H1 (cell line): ENCODE measurements at regions not wholly inside any gene's neighbourhood (a gene's known extent, or its start where the extent isn't known, plus 50 kb on each side); places are given as distances from the start of the nearest gene placed in this dataset.

Experiments
- BCL11A ChIP-seq, 2 experiments: IDR thresholded peaks; one replicate each; pipeline ENCODE4 v1.6.1; 2011; ENCODE audit warnings: low read depth in 2 of 2, low read length in 2 of 2, mild to moderate bottlenecking in 2 of 2
- EP300 ChIP-seq, 2 experiments: IDR thresholded peaks; 1 replicate in 1 of 2; 2 replicates in 1 of 2; pipeline ENCODE4 v1.6.1; 2011 to 2012; ENCODE audit warnings: low read depth in 2 of 2, low read length in 2 of 2, mild to moderate bottlenecking in 2 of 2, borderline replicate concordance in 1 of 2, inconsistent platforms in 1 of 2, moderate library complexity in 1 of 2
- EZH2 ChIP-seq: fragments of 200-600 bp; sonication (generic); IDR thresholded peaks from 2 replicates; pipeline ENCODE4 v1.7.1; 2012; ENCODE audit warnings: low read depth, mild to moderate bottlenecking, moderate library complexity, low read length, inconsistent platforms; ENCODE audit not compliant: severe bottlenecking
- GABPA ChIP-seq: IDR thresholded peaks from 2 replicates; pipeline ENCODE4 v1.6.1; 2011; ENCODE audit warnings: mild to moderate bottlenecking, low read length, moderate library complexity, borderline replicate concordance; ENCODE audit not compliant: insufficient read depth
- JUND ChIP-seq: IDR thresholded peaks from 2 replicates; pipeline ENCODE4 v1.6.1; 2011; ENCODE audit warnings: mild to moderate bottlenecking, improper control_type of control experiment, low read length
- POLR2A ChIP-seq, 2 experiments: IDR thresholded peaks; 1 replicate in 1 of 2; 2 replicates in 1 of 2; pipeline ENCODE4 v1.6.1; 2011; ENCODE audit warnings: low read depth in 2 of 2, low read length in 2 of 2, mild to moderate bottlenecking in 2 of 2; ENCODE audit errors: control extremely low read depth in 1 of 2
- SP1 ChIP-seq: IDR thresholded peaks from 2 replicates; pipeline ENCODE4 v1.6.1; 2011; ENCODE audit warnings: low read depth, low read length
- TF ChIP-seq, protein P1 (sequence below), 3 experiments: IDR thresholded peaks; 1 replicate in 2 of 3; 2 replicates in 1 of 3; pipeline versions ENCODE4 v1.5.1 to v1.6.1; 2011; ENCODE audit warnings: low read length in 3 of 3, mild to moderate bottlenecking in 3 of 3, inconsistent platforms in 2 of 3, low read depth in 1 of 3, moderate library complexity in 1 of 3; ENCODE audit not compliant: insufficient read depth in 1 of 3; ENCODE audit errors: control extremely low read depth in 1 of 3
- TF ChIP-seq, protein P2 (sequence below): IDR thresholded peaks from 2 replicates; pipeline ENCODE4 v1.6.1; 2012; ENCODE audit warnings: inconsistent platforms

DNA sequence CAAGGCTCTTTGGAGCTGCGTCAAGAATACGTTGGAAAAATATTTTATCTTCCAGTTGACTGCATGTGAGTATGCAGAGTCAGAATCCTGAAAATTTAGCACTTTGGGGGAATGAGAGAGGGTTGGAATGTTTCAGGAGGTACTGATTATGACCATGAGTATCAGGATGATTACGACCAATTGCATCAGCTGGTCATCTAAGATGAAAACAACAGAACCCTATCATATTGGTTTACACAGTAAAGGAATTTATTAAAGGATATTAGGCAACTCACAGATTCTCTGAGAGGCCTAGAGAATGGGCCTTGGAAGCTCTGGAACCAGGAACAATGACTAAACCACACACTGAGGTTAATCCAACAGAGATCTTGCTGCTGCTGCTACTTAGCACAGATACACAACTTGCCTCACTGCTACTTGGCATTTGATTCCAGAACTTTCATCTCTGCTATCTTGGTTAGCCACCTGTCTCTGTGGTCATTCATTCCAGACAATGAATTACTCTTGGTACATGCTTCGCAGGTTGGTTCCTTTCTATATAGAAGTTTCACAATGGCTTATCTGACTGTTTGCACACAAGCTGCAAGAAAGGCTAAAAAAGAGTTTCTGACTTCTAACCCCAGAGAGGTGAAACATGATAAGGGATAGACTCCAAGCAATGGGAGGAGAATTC, 68.0 kb upstream of the CTTNBP2 start:
- TF ChIP-seq, protein P1, sequence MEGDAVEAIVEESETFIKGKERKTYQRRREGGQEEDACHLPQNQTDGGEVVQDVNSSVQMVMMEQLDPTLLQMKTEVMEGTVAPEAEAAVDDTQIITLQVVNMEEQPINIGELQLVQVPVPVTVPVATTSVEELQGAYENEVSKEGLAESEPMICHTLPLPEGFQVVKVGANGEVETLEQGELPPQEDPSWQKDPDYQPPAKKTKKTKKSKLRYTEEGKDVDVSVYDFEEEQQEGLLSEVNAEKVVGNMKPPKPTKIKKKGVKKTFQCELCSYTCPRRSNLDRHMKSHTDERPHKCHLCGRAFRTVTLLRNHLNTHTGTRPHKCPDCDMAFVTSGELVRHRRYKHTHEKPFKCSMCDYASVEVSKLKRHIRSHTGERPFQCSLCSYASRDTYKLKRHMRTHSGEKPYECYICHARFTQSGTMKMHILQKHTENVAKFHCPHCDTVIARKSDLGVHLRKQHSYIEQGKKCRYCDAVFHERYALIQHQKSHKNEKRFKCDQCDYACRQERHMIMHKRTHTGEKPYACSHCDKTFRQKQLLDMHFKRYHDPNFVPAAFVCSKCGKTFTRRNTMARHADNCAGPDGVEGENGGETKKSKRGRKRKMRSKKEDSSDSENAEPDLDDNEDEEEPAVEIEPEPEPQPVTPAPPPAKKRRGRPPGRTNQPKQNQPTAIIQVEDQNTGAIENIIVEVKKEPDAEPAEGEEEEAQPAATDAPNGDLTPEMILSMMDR (IDR thresholded peaks at IDR 0.05; ENCODE audit: control extremely low read depth in 1 of 3, insufficient read depth in 1 of 3, low read depth in 1 of 3, low read length in 3 of 3): no peak
- TF ChIP-seq EP300 (IDR thresholded peaks at IDR 0.05; ENCODE audit: borderline replicate concordance in 1 of 2, low read depth in 2 of 2, low read length in 2 of 2) (no peak), POLR2A (IDR thresholded peaks at IDR 0.05; ENCODE audit: control extremely low read depth in 1 of 2, low read depth in 2 of 2, low read length in 2 of 2) (no peak), GABPA (no peak), BCL11A (IDR thresholded peaks at IDR 0.05; ENCODE audit: low read depth in 2 of 2, low read length in 2 of 2) (no peak), SP1 (no peak), EZH2 (no peak), JUND (no peak)
- TF ChIP-seq, protein P2, sequence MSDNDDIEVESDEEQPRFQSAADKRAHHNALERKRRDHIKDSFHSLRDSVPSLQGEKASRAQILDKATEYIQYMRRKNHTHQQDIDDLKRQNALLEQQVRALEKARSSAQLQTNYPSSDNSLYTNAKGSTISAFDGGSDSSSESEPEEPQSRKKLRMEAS: no peak
